Small intestine (tissue), 7 donors: ENCODE measurements at regions not wholly inside any gene's neighbourhood (a gene's known extent, or its start where the extent isn't known, plus 50 kb on each side); places are given as distances from the start of the nearest gene placed in this dataset.

Experiments used
- DNase-seq, 2 donors: peaks; one replicate each; pipeline versions ENCODE4 v3.0.0 to v3.0.0-alpha.2; 2013
- FAIRE-seq: peaks from 2 replicates; lab custom pipeline; 2012; peaks lifted over from hg19 to GRCh38; lab: Jason Lieb, UNC
- H3K27ac ChIP-seq, 3 donors: one replicate each; pipeline ENCODE4 v1.5.1; 2013; ENCODE audit warnings: low read length in 2 of 3, mild to moderate bottlenecking in 2 of 3, control low read depth in 1 of 3, inconsistent platforms in 1 of 3, low read depth in 1 of 3, moderate library complexity in 1 of 3
- H3K27me3 ChIP-seq, 3 donors: one replicate each; pipeline ENCODE4 v1.6.1; 2013; ENCODE audit warnings: low read length in 3 of 3, inconsistent platforms in 1 of 3; ENCODE audit not compliant: control insufficient read depth in 3 of 3, insufficient read depth in 3 of 3
- H3K36me3 ChIP-seq, 3 donors: one replicate each; pipeline ENCODE4 v1.6.1; 2013; ENCODE audit warnings: low read length in 3 of 3, inconsistent platforms in 1 of 3, low read depth in 1 of 3, mild to moderate bottlenecking in 1 of 3, moderate library complexity in 1 of 3; ENCODE audit not compliant: control insufficient read depth in 3 of 3, insufficient read depth in 2 of 3
- H3K4me1 ChIP-seq, 3 donors: one replicate each; pipeline ENCODE4 v1.6.1; 2013; ENCODE audit warnings: low read length in 2 of 3, inconsistent platforms in 1 of 3, low read depth in 1 of 3, mild to moderate bottlenecking in 1 of 3, moderate library complexity in 1 of 3; ENCODE audit not compliant: control insufficient read depth in 3 of 3, insufficient read depth in 2 of 3
- H3K4me3 ChIP-seq, 3 donors: one replicate each; pipeline ENCODE4 v1.5.1; 2013; ENCODE audit warnings: low read length in 3 of 3, control low read depth in 1 of 3, inconsistent platforms in 1 of 3, low read depth in 1 of 3, mild to moderate bottlenecking in 1 of 3, moderate library complexity in 1 of 3
- H3K9me3 ChIP-seq, 2 donors: one replicate each; pipeline ENCODE4 v1.6.1; 2013; ENCODE audit warnings: low read depth in 1 of 2, low read length in 1 of 2; ENCODE audit not compliant: control insufficient read depth in 2 of 2, insufficient read depth in 1 of 2
- WGBS, 3 donors: extraction: QIAGEN DNeasy Blood & Tissue Kit; methylation state at CpG; one replicate each; pipeline ENCODE4 v1.1.7; 2013; 5-methylcytosine and 5-hydroxymethylcytosine counted together
- donor health status: healthy with polysubstance abuse.
- donor health status: control.
- donor health status: control.
- donor health status: Bipolar disorder and iron deficiency.
- donor health status: healthy.

GRCh38 chr1:208448425-208448824, 204.2 kb upstream of the PLXNA2 start:
- Histone ChIP-seq H3K36me3 (no peaks in the 10 kb centered on the region), H3K4me1 (no peaks in the 10 kb centered on the region), H3K27ac (no peak overlapping the region), H3K27me3 (peaks cover 0 to 5% (median 4%) of the 10 kb centered on the region in 3 donors), H3K9me3 (peaks cover 0 to 12% of the 10 kb centered on the region in 2 donors), H3K4me3 (no peak overlapping the region)
- WGBS, 3 donors = 84 to 94% (median 91%) methylated on average over 4 of the region's 4 CpGs
- DNase-seq (no peak), FAIRE-seq (no peak)

DNA sequence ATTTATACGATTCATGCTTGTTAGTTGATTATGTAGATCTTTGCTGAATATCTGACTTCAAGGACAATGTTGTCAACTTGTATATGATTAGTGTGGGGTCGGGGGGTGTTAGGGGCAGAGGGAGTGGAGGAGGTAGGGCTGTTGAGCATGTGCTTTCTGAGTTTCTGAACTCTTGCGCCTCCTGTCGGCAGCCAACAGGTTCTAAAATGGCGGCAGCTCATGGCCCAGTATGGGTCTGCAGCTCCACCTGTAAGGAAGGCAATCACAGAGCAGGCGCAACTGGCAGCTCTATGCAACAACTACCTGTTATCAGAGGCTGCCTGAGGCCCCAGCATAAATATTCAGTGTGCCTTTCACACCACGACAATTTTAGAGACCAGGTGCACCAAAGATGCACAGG, 205.8 kb upstream of the PLXNA2 start:
- Histone ChIP-seq H3K27me3 (peaks cover 0 to 5% (median 4%) of the 10 kb centered on the region in 3 donors), H3K4me3 (no peak overlapping the region), H3K9me3 (peaks cover 0 to 12% of the 10 kb centered on the region in 2 donors), H3K36me3 (no peaks in the 10 kb centered on the region), H3K27ac (no peak overlapping the region), H3K4me1 (no peaks in the 10 kb centered on the region)
- WGBS, 3 donors = 82 to 86% (median 85%) methylated on average over 7 of the region's 7 CpGs
- FAIRE-seq (no peak), DNase-seq (no peak)

DNA sequence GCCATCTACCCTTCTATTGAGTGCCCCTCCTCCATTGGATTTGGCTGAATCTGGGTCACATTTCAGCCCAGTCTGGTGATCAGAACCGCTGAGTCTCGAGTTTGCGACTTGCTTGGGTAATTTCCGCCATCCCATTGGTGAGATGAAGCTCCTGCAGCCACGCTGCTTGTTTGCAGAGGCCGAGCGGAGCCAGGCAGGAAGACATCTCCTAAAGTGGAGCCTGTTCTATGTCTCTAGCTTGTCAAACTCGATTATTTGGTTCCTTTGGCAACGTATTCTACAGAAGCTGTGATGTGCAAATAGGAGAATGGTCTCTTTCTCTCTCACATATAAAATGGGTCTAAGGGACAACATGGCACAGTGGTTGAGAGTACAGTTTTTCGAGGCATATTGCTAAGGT, 206.8 kb upstream of the PLXNA2 start:
- WGBS, 3 donors = 75 to 86% (median 84%) methylated on average over 10 of the region's 10 CpGs

GRCh38 chr1:208455821-208456220, 211.6 kb upstream of the PLXNA2 start:
- no peaks in the 10 kb centered on the region for H3K4me1 ChIP-seq
- no peaks in the 10 kb centered on the region for H3K9me3 ChIP-seq
- H3K4me3 ChIP-seq = no peak overlapping the region
- peaks cover 0 to 1% (median 0%) of the 10 kb centered on the region in 3 donors for H3K27me3 ChIP-seq
- no peak for DNase-seq
- no peaks in the 10 kb centered on the region for H3K36me3 ChIP-seq
- FAIRE-seq = no peak
- no peak overlapping the region for H3K27ac ChIP-seq
- 60 to 74% (median 71%) methylated on average over 3 of the region's 3 CpGs for WGBS, 3 donors

More for the DNA sequence above, 206.8 kb upstream of the PLXNA2 start:
- Histone ChIP-seq H3K27me3 (peaks cover 0 to 5% (median 4%) of the 10 kb centered on the region in 3 donors), H3K4me3 (no peak overlapping the region), H3K36me3 (no peaks in the 10 kb centered on the region), H3K4me1 (no peaks in the 10 kb centered on the region), H3K9me3 (peaks cover 0 to 5% of the 10 kb centered on the region in 2 donors), H3K27ac (no peak overlapping the region)
- DNase-seq = no peak
- FAIRE-seq = no peak

DNA sequence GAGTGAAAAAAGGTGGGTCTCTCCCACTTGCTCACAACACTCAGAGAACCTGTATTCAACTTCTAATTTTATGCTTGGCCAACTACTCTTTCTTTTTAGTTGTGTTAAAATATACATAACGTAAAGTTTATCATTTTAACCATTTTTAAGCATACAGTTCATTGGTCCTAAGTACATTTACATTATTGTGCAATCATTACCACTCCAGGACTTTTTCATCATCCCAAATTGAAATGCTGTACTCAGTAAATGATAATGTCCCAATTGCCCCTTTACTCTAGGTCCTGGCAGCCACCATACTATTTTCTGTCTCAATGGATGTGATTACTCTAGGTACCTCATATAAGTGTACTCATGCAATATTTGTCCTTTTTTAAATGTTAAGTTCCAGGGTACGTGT, 212.3 kb upstream of the PLXNA2 start:
- 57 to 80% (median 58%) methylated on average over 2 of the region's 2 CpGs for WGBS, 3 donors
- H3K36me3 ChIP-seq = no peaks in the 10 kb centered on the region
- DNase-seq = no peak
- H3K9me3 ChIP-seq = no peaks in the 10 kb centered on the region
- H3K4me3 ChIP-seq = no peak overlapping the region
- H3K27me3 ChIP-seq = no peaks in the 10 kb centered on the region
- H3K4me1 ChIP-seq = no peaks in the 10 kb centered on the region
- H3K27ac ChIP-seq = no peak overlapping the region
- no peak for FAIRE-seq

DNA sequence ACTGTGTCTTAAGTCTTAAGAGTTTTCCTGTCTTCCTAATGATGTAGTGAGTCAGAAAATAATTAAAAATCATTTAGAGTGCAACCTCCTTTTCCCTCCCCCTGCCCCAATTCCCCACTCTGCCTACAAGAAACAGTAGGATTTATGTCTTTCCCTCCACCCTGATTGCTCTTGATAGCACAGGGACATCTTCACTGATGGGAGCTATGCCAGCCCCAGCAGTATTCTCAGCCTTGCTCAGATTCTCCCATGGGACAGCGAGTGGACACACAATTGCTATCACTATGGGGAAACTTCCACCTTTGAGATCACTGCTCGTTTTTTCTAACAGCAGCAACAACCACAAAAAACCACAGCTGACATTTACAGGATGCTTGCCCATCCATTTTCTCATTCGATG, 216.6 kb upstream of the PLXNA2 start:
- Histone ChIP-seq H3K9me3 (no peaks in the 10 kb centered on the region), H3K27me3 (no peaks in the 10 kb centered on the region), H3K36me3 (no peaks in the 10 kb centered on the region), H3K4me1 (no peaks in the 10 kb centered on the region), H3K4me3 (no peak overlapping the region), H3K27ac (no peak overlapping the region)
- DNase-seq (no peak), FAIRE-seq (no peak)
- 70 to 76% (median 75%) methylated on average over 3 of the region's 3 CpGs for WGBS, 3 donors

- DNase-seq = no peak
- Histone ChIP-seq H3K4me3 (no peak overlapping the region), H3K4me1 (no peaks in the 10 kb centered on the region), H3K9me3 (no peaks in the 10 kb centered on the region), H3K27ac (no peak overlapping the region), H3K36me3 (no peaks in the 10 kb centered on the region), H3K27me3 (no peaks in the 10 kb centered on the region)
- 79 to 89% (median 87%) methylated on average over 4 of the region's 4 CpGs for WGBS, 3 donors
- no peak for FAIRE-seq
These were observed 217.5 kb upstream of the PLXNA2 start for GRCh38 chr1:208461680-208462079.

GRCh38 chr1:208462761-208463160, 218.6 kb upstream of the PLXNA2 start:
- WGBS, 3 donors = 72 to 90% (median 82%) methylated on average over 6 of the region's 6 CpGs
- Histone ChIP-seq H3K4me3 (no peak overlapping the region), H3K4me1 (no peaks in the 10 kb centered on the region), H3K36me3 (no peaks in the 10 kb centered on the region), H3K27ac (no peak overlapping the region), H3K9me3 (no peaks in the 10 kb centered on the region), H3K27me3 (no peaks in the 10 kb centered on the region)
- no peak for DNase-seq
- FAIRE-seq = no peak

DNA sequence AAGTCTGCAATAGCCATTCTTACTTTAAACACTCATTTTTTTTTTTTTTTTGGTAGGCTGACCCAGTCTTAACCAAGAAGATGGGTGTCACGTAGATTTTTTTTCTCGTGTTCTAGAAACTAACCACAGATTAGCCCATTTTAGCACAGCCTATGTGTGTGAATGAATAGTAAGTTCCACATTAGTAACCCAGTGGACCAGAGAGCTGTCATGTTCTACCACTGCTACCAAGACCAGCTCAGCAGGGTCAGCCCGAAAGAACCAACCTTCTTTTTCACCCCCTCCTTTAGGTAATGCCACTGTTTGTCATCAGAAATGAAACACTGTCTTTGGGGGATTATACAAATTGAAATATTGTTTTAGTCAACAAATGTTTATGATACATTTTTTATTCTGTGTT, 221.1 kb upstream of the PLXNA2 start:
- no peaks in the 10 kb centered on the region for H3K36me3 ChIP-seq
- no peaks in the 10 kb centered on the region for H3K4me1 ChIP-seq
- no peak overlapping the region for H3K4me3 ChIP-seq
- DNase-seq (no peak), FAIRE-seq (no peak)
- no peak overlapping the region for H3K27ac ChIP-seq
- 91 to 97% (median 96%) methylated on average over 3 of the region's 3 CpGs for WGBS, 3 donors
- no peaks in the 10 kb centered on the region for H3K27me3 ChIP-seq
- H3K9me3 ChIP-seq = no peaks in the 10 kb centered on the region
